NCI-H1694 treated with DMSO at 0.1 percent for 48 hours (cell line): ENCODE measurements at regions not wholly inside any gene's neighbourhood (a gene's known extent, or its start where the extent isn't known, plus 50 kb on each side); places are given as distances from the start of the nearest gene placed in this dataset.
"Not testable (repeated sequence)": the region's sequence is repeated elsewhere in the genome, so short reads cannot be mapped to it uniquely, and the experiment has no call there.

Experiments
- DNase-seq: peaks from one replicate; lab custom pipeline; 2025; lab: John Stamatoyannopoulos, UW

DNA sequence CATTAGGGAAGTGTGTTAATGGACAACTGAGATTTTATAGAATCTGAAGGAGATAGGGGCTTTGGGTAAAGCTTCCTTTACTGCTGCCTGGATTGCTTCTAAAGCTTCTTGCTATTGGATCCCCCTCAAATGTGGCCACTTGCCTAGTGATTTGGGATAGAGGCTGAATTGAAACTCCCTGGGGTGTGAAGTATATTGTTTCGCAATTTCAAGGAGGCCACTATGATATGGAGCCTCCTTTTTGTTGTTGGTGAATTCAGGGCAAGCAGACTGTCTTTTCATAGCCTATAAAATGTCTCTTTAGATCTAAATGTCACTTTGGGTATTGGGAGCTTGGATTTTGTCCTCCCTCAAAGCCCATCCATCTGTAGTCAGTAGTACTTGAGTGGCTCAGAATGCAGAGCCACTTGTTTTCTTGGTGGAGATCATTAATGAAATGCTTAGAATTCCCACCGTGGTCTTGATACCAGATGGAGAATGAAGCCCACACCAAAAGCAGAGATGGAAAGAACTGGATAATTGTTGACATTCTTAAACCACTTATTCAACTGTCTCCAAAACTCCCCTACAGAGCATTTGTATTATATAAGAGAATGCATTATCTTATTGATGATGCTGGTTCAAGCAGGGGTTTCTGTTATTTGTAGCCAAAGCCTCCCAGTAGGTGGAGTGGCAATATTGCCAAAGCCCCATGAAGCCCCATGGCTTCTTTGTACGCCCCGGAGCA lies 144.3 kb upstream of the KCNE2 start:
- no peak for DNase-seq

DNA sequence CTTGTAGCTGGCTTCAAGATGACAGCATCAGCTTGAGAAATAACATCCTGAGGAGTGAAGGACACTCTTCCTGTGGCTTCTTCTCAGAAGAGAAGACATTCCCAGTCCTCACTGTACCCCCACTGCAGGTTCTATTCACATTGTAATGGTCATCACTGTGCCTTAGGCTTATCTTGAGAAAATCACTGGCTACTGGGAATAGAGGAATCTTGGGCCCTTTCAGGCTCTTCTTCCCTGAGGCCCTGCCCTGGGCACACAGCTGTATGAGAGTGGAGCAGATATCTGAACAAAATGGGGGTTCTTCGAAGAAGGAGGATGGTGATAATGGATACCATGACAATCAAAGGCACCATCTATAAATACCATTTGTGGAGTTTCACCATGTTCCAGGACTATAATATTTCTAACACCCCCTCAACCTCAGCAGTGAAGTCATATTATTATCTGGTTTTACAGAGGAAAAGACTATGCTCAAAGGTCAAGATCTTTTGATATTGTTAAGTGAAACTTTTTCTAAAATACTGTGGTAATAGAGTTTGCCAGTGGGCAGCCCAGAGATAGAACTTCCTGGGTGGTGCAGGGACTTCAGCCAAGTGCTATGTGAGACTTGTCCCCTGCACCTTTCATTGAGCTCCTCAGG lies 143.1 kb upstream of the KCNE2 start:
- DNase-seq, result no peak

DNA sequence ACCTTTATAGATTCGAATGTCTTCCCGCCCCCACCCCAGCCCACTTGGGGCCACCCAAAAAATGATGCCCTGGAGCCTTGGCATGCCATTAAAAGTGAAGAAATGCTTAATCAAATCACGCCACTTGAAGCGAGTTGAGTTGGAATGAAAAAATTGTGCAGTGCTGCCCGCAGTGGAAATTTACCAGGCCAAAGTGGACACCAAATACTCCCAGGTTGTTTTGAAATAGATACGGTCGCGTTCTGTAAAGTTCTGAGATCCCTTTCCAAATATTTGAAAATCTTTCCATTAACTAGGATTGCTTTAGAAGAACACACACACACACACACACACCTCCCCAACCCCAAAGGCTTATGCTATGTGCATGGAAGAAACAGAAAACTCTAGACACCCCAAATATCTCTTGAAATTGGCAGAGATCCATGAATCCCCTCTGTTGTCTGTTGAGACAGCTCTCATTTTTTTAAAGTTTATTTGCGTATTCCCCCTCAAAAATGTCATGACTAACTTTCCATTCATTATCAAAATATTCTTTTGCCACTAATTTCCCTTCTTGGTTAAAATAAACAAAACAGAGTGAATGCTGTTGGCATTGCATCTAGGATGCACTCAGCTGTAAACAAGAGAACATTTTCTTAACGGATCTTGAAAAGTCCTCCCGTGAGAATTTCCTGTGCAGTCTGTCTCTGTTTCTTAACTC lies 142.3 kb upstream of the KCNE2 start:
- DNase-seq, result no peak

DNA sequence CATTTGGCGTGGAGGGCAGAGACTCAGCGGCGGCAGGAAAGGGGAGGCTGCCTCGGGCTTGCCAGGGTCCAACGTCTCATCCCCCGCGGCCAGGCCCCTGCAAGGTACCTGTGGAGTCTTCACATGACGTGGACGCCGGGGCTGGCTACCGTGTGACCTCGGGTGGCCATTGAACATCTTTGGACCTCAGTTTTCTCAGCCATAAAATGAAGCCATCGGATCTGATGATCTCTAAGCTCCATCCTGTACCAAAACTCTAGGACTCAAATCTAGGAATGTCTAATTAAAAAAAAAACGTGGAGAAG lies 141.8 kb upstream of the KCNE2 start:
- DNase-seq, result no peak

DNA sequence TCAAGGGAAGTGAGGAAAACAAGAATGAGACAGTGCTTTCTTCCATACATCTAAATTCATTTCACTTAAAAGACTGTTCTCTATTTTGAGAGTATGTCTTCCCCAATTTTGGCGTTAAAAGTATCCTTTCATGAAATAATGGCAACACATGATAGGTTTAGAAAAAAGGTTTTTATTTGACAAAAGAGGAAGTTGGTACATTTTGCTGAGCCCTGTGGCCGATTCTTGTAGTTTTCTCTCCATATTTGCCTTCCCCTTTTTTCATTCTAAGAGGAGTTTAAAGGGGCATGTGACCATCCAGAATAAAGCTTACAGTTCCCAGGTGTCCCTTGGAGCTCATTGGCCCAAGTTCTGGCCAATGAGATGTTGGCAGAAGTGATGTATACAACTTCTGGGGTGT lies 140.4 kb upstream of the KCNE2 start:
- DNase-seq, result no peak

DNA sequence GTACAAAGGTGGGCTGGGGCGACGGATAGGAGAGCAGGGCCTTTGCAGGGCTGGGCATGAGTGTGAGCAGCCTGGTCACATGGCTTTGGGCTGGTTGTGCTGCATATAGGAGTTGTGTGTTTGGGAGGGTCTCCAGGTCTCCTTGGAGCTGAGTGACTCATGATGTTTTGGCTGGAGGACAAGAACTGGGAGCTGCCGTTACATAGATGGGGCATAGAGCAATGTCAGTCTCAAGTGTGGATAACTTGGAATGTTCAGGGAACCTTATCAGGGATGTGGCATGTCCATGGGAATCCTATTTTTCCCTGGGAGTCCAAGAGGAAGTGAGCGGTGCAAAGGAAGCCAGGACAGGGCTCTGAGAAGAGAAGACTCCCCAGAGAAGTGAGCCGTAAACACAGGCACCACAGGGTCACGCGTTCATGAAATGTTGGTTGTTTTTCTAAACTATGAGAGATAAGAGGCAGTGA lies 136.4 kb upstream of the KCNE2 start:
- no peak for DNase-seq

DNA sequence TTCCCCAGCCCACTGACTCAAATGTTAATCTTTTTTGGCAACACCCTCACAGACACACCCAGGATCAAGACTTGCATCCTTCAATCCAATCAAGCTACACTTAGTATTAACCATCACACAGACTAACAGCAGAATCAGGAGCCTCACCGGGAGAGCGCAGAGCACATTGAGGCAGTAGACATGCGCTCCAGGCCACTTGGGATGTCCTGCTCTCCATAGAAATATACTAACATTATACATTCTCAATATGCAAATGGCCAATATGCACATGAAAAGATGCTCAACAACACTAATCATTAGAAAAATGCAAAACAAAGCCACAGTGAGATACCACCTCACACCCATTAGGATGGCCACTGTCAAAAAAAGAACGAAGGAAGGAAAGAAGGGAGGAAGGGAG lies 135.0 kb upstream of the KCNE2 start:
- no peak for DNase-seq

DNA sequence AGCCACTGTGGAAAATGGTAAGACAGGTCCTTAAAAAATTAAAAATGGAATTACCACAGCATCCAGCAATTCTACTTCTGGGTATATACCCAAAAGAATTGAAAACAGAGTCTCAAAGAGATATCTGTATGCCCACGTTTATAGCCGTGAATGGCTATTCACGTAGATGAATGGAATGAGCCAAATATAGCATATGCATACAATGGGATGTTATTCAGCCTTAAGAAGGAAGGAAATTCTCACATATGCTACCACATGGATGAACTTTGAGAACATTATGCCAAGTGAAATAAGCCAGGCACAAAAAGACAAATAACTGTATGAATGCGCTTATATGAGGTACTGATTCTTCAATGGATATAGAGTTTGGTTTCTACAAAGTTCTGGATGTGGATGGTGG lies 134.5 kb upstream of the KCNE2 start:
- no peak for DNase-seq

DNA sequence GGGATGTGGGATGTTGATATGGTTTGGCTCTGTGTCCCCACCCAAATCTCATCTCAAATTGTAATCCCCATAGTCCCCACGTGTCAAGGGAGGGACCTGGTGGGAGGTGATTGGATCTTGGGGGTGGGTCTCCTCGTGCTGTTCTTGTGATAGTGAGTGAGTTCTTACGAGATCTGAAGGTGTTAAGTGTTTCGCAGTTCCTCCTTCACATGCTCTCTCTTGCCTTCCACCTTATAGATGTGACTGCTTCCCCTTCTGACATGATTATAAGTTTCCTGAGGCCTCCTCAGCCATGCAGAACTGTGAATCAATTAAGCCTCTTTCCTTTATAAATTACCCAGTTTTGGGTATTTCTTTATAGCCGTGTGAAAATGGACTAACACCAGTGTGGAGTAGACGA lies 130.1 kb upstream of the KCNE2 start:
- not testable (repeated sequence) for DNase-seq

DNA sequence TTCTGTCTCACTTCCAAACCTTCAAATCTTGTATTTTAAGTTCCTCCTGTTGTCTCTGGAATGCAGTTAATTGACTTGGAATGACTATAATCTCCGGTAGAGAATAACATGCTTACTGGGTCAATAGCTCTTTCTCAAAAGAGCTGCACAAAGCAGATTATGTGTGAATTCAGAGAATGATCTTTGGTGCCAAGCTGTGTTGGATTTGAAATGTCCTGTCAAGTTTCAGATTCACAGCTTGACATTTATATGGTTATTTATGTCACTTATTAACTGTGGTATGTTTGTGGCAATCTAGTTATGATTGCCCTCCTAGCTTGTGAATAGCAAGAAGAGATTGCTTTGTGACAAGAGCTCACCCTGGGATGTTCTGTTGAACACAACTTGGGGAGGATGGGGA lies 128.3 kb upstream of the KCNE2 start:
- DNase-seq, result no peak

DNA sequence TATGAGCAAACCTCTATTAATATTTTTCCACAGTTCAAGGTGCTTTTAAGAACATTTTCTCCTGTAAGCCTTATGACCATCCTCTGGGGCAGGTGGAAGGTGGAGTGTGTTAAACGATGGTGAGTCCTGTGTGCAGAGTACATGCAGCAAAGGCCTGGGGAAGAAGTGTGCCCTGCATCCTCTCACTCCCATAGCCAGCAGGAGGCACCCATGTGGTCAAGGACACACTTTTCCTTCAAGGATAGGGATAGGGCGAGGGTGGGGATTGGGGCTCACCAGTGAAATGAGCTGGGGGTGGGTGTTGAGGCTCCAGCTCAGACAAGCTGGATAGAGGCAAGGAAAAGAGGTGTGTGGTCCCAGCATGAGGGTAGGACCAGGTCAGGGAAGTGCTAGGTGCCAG lies 120.8 kb upstream of the KCNE2 start:
- DNase-seq, result no peak

DNA sequence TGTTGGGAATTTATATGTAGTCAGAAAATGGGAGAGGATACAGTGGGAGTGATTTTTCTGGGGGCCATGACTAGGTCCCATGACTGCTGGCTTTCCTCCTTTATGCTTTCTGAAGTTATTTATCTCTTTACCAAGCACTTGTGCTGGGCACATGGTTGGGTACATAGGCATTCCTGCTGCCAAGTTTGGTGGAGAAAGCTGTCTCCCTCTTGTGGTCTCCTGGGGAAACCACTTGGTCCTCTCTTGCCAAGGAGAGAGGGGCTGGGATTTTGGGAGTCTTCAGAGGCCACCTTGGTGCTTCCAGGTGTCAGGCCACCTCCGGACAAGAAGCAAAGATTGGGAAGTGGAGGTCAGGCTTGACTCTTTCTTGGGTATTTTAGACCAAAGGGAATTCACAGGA lies 120.2 kb upstream of the KCNE2 start:
- peak; percentile 28 for DNase-seq

DNA sequence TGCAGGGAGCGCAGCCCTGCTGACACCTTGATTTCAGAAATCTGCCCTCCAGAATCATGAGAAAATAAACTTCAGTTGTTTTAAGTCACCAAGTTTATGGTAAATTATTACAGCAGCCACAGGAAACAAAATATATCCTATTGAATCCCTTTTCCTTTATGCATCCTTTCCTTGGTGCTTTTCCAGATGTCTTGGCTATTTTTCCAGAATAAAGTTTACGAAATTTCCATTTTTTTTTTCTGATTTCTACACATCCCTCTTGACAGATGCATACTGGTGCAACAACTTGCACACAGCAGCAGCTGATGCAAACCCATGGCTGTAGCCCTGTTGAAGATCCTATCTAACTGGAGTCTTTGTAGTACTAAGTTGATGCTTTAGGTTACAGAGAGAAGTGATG lies 111.1 kb upstream of the KCNE2 start:
- DNase-seq, result no peak

DNA sequence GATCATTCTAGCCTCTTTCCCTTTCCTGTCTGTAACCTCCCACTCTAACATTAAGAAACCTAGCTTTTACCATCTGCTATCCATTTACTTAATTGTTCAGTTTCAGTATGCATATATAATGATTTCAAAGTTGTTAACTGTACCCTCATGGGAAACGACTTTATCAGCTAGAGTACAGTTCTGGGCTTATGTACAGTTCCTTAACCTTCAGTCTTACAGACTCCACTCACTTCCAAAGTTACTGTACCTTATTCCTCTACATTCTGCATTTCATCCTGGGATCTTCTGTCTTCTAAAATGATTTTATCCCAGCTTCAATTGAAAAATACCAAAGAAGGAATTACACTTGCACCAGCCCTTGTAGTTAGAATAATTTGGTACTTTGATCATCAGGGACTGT lies 108.7 kb upstream of the KCNE2 start:
- no peak for DNase-seq

DNA sequence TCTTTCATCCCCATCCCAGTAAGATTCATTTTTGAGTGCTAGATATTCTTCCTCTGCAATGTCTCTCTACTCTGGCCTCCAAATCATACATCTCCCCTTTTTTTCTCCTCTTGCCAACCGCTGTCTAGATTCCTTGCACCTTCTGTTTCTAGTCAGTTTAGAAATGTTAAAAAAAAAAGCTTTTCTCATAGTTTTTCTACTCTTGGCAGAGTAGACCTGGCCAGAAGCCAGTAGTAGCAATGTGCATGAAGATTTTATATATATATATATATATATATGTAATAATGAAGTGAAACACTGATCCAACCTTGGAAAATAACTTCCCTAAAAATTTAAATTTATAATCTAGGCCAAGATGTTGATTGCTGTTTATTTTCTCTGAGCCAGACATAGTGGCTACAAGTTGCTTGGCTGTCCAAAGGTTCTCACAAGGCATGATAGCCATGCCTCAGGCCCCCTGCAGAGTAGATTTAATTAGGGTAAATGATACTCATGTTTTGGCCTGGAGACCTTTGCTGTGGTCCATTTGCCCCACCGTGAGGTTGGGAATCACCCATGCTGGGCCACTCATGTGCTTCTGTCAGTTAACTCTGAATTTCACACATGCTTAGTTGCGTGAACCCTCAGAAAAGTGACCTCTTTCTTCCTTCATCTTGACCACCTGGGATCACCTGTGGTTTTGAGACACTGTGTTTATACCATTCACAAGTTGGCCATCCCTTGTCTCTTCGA lies 103.4 kb upstream of the KCNE2 start:
- no peak for DNase-seq

DNA sequence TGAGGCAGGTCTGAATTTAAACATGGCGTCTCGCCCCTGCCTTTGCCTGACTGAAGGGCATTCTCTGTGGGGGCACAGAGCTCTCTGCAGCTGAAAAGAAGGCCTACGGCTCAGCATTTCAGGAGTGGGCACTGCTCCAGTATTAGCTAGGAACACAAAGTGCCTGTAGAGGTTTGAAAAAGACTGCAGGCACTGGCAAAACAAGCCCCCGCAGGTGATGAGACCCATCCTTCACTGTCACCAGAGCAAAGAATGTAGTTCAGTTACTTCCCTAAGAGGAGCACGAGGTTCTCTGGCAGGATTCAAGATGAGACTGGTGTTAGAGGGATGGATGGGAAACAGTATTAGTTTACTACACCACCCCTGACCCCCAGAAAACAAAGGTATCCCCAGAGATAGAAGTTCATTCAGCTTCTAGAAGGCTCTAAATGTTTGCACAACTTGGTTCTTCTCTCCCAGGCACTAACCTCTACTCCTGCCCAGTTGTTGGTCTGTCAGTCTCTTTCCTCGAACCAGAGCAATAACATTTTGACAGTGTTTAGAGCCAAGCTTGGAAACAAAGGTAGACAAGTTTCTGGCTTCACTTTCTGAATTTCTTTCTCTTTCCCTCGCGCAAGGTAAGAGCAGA lies 101.9 kb upstream of the KCNE2 start:
- no peak for DNase-seq

DNA sequence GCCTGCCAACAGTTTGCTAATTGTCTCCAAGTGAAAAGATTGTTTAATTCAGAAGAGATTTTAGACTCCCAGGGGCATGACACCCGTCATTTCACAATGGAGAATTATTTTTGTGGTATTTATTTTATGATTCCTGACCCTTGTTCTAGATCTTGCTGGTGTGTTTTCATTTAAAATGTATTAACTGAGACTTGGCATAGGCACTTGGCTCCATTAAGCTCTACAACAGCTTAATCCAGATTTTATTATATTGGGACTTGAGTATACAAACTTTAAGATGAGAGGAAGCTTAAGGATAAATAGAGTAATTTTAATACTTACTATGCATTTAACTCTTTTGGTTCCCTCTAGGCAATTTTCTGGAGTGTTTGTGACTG lies 101.3 kb upstream of the KCNE2 start:
- DNase-seq, result no peak

DNA sequence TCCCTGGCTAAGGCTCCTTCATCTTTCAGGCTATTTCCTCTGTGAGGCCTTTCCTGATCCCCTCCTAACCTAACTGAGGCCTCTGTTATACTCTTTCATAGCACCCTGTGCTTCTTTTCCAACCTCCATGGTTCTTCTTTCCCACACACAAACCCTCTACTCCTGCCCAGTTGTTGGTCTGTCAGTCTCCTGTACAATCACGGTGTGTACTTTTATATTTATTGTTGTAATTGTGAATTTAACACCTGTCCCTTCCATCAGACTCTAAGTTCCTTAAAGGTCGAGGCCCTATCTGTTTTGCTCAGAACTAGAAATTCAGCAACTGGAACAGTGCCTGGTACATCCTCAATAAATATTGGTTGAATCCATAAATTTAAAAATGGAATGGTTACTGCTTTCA lies 100.2 kb upstream of the KCNE2 start:
- DNase-seq, result no peak

DNA sequence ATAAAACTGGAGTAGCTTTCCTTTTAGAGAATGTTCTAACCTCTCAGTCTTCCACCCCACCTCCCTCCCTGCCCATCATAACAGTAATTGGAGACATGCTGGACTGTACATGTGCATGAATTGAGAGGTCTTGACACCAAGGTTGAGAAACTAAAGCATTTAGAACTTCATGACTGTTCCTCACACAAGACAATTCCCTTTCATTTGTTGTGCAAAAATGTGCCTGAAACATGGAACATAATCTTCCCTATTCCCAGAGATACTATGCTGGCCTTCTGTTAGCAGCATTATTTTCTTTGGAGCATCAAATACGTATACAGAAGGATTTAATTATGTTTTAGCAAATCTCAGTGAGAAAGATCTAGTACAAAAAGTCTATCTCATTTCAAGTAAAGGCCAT lies 97.5 kb upstream of the KCNE2 start:
- DNase-seq, result no peak

DNA sequence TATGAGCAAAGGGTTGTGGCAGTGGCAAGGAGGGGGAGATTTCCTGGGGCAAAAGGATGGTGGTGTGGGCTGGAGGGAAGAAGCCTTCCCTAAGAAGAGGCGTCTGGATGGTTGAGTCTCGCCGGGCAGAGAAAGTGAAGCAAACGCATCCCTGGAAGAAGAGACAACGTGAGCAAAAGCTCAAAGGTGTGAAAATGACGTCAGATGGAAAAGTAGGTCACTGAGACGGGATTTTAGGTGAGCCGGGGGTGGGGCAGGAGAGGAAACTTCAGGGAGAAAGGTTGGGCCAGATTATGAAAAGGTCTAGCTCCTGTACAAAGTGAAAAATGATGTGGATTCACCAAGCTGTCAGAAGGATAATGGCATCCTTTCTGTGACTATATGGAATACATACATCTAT lies 95.3 kb upstream of the KCNE2 start:
- no peak for DNase-seq

DNA sequence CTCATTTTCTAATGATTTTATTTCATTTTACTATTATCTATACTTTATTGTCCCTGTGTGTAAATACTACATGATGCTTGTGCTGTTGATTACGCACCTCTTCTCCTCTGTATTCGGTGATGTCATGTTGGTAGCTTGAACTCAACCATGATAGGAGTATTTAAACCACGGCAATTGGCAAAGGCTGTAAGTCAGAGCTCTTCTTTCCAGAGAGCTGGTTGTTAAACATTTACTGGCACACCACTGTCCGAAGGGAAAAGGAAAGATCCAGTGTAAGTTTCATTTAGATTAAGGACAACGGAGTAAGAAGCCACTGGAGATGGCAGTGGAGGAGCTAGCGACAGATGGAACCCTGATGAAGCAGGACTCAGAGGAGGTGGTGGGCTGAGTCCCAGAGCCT lies 93.4 kb upstream of the KCNE2 start:
- no peak for DNase-seq

DNA sequence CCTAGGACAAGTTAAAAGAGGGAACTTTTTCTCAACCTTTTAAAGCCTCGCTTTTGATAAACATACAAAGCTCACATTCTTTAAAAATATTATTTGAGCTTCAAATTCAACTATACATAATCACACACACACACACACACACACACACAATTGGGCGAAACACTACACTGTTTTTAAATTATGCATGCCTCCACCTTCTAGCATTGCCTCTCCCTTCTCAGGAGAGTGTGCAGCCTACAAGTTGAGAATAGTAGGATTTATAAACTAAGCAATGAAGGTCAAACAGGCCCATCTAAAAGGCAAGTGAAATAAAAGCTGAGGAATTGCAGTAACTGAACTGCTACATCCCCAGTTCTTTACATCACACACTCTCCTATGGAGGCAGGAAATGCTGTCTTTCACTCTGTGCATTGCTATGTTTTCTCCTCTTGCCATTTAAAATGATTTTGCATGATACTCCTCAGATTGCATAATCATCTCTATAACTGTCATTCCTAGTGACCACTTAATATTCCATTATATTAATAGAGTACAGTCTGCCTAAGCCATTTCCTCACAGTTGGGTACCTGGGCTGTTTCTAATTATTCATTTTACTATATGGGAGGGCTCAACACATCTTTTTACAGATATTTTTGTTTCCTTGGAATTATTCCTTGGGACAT lies 92.5 kb upstream of the KCNE2 start:
- no peak for DNase-seq
